ENCODE measurements at regions not wholly inside any gene's neighbourhood (a gene's known extent, or its start where the extent isn't known, plus 50 kb on each side); places are given as distances from the start of the nearest gene placed in this dataset.

DNA sequence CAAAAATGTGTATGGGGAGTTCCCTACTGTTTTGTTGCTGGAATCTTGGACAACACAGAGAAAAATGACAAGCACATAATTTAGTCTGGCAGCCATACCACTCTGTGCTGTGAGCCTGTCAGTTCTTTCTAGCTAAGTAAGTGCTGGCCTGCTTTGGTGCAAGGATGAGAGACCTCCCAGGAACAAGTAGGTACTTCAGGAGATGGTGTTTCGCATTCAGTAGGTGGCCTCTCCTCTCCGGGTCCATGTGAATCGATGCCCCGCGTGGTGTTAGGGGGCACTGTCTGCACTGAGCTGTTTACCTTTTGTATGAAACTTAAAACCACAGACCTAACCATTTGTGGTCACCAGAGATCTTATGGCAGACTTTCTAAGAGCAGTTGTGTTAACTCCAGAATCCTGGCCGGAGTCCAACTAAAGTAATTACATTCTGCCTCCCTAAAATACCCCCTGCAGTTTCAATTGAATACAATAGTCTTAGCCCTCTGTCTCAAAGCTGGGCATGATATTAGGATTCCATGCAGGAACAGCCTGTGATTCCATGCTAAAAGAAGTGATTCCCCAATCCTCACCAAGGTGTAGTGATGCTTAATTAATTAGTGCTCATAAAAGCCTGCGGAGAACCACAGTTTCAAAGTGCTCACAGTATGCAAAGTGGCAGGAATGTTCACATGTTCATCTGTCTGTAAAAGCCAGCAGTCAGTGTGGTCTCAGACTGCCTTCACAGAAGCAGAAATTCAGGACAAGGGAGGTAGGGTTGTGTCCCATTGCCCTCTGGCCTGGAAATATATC, 64.2 kb downstream of the LLPH start:
- no CpG with 5 or more reads among the region's 7 CpGs for WGBS (ENCODE audit: insufficient coverage, insufficient read length)
- H3K27ac ChIP-seq (ENCODE audit: low read length): no peak overlapping the region
- H3K4me1 ChIP-seq (ENCODE audit: control insufficient read depth, insufficient read depth, low read length): no peaks in the 10 kb centered on the region; the same call in 1 of the 2 replicates
- no peak overlapping the region for H3K4me3 ChIP-seq (ENCODE audit: low read length)
- no peaks in the 10 kb centered on the region for H3K36me3 ChIP-seq (ENCODE audit: control insufficient read depth, insufficient read depth, low read length)
- DNase-seq (ENCODE audit: low read depth, low spot score): no peak
- H3K9me3 ChIP-seq (ENCODE audit: control insufficient read depth, insufficient read depth, low read length): no peaks in the 10 kb centered on the region
- no peaks in the 10 kb centered on the region for H3K27me3 ChIP-seq (ENCODE audit: control insufficient read depth, insufficient read depth, low read length)

DNA sequence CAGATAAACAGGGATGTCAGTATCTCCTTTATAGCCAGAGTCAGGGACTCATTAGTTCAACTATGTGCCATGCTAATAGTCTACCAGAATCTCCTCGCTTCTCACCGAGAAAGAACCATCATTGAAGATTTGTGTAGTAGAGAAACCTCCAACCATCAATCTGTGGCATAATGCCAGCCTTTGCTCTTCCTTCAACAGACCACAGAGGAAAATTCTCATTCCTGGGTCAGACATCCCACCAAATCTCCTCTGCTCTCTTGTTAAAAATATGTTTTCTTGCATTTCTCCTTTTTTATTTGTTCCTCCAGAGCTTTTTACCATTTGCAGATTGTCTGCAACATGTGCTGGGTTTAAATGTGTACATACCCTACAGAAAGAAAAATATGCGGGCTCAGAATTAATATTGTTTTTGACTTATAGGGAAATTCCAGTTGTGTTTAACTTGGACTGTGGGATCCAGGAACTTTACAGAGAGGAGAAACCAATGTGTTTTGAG, 64.9 kb downstream of the LLPH start:
- no peaks in the 10 kb centered on the region for H3K27me3 ChIP-seq (ENCODE audit: control insufficient read depth, insufficient read depth, low read length)
- no peak for DNase-seq (ENCODE audit: low read depth, low spot score)
- no peaks in the 10 kb centered on the region for H3K9me3 ChIP-seq (ENCODE audit: control insufficient read depth, insufficient read depth, low read length)
- no peak overlapping the region for H3K4me3 ChIP-seq (ENCODE audit: low read length)
- no peaks in the 10 kb centered on the region for H3K36me3 ChIP-seq (ENCODE audit: control insufficient read depth, insufficient read depth, low read length)
- H3K4me1 ChIP-seq (ENCODE audit: control insufficient read depth, insufficient read depth, low read length): no peaks in the 10 kb centered on the region; the same call in 1 of the 2 replicates
- WGBS (ENCODE audit: insufficient coverage, insufficient read length): no CpG with 5 or more reads among the region's 3 CpGs
- H3K27ac ChIP-seq (ENCODE audit: low read length): no peak overlapping the region

DNA sequence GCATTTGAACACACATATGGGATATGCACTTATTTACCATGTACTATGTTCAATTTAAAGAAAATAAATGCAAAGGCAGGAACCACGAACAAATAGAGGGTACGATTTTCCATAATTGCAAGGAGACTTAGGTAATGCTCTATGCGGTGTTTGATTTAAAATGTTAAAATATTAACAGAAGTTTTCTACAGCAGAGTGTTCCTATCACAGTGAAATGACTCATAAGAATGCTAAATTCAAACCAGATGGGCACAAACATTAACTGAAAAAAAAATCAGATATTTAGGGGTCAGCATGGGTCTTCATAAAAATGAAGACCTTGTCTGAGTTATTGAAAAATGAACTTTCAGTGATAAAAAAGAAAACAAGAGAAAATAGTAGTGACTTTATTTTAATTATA, 65.4 kb downstream of the LLPH start:
- no peaks in the 10 kb centered on the region for H3K36me3 ChIP-seq (ENCODE audit: control insufficient read depth, insufficient read depth, low read length)
- no peaks in the 10 kb centered on the region; the same call in 1 of the 2 replicates for H3K4me1 ChIP-seq (ENCODE audit: control insufficient read depth, insufficient read depth, low read length)
- no peaks in the 10 kb centered on the region for H3K9me3 ChIP-seq (ENCODE audit: control insufficient read depth, insufficient read depth, low read length)
- no peak overlapping the region for H3K4me3 ChIP-seq (ENCODE audit: low read length)
- no peak overlapping the region for H3K27ac ChIP-seq (ENCODE audit: low read length)
- H3K27me3 ChIP-seq (ENCODE audit: control insufficient read depth, insufficient read depth, low read length): no peaks in the 10 kb centered on the region
- no CpG with 5 or more reads among the region's 3 CpGs for WGBS (ENCODE audit: insufficient coverage, insufficient read length)
- DNase-seq (ENCODE audit: low read depth, low spot score): no peak

DNA sequence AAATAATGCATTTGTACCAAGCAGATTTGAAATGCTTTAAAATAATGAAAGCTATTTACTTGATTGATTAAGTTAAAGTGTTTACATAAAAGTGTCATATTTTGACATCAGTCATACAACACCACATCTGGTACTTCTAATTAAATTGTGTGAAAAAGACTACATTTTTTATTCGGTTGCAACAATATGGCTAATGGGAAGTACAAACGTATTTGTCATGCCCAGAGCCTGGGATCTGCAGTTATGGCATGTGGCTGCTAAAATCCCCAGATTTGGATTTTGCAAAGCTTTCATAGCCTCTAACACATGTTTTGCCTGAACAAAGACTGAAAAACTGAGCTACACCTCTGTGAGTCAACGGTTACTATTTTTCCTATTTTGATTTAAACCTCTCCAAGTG, 66.6 kb downstream of the LLPH start:
- Histone ChIP-seq H3K27ac (ENCODE audit: low read length) (no peak overlapping the region), H3K27me3 (ENCODE audit: control insufficient read depth, insufficient read depth, low read length) (no peaks in the 10 kb centered on the region), H3K9me3 (ENCODE audit: control insufficient read depth, insufficient read depth, low read length) (no peaks in the 10 kb centered on the region), H3K4me3 (ENCODE audit: low read length) (no peak overlapping the region), H3K36me3 (ENCODE audit: control insufficient read depth, insufficient read depth, low read length) (no peaks in the 10 kb centered on the region), H3K4me1 (ENCODE audit: control insufficient read depth, insufficient read depth, low read length) (no peaks in the 10 kb centered on the region; the same call in 1 of the 2 replicates)
- DNase-seq (ENCODE audit: low read depth, low spot score): no peak
- no CpG with 5 or more reads among the region's 3 CpGs for WGBS (ENCODE audit: insufficient coverage, insufficient read length)

DNA sequence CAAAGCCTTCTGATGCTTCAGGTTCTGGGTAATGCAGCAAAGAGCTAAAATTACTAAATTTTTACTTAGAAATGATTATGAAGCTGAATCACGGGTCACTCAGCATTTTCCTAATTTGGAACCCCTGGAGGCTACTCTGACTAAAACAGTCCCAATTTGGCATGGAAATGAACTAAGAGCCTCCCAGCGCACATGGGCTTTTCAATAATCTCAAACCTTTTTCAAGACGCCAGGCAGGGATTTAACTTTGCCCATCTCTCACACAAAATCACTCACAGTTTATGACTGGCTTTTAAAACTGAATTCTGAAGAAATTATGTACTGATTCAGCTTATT, 68.3 kb downstream of the LLPH start:
- no peak overlapping the region for H3K27ac ChIP-seq (ENCODE audit: low read length)
- no peaks in the 10 kb centered on the region for H3K9me3 ChIP-seq (ENCODE audit: control insufficient read depth, insufficient read depth, low read length)
- no peak for DNase-seq (ENCODE audit: low read depth, low spot score)
- no peaks in the 10 kb centered on the region; the same call in 1 of the 2 replicates for H3K4me1 ChIP-seq (ENCODE audit: control insufficient read depth, insufficient read depth, low read length)
- H3K4me3 ChIP-seq (ENCODE audit: low read length): no peak overlapping the region
- no peaks in the 10 kb centered on the region for H3K27me3 ChIP-seq (ENCODE audit: control insufficient read depth, insufficient read depth, low read length)
- no peaks in the 10 kb centered on the region for H3K36me3 ChIP-seq (ENCODE audit: control insufficient read depth, insufficient read depth, low read length)
- WGBS (ENCODE audit: insufficient coverage, insufficient read length): no CpG with 5 or more reads among the region's 3 CpGs

DNA sequence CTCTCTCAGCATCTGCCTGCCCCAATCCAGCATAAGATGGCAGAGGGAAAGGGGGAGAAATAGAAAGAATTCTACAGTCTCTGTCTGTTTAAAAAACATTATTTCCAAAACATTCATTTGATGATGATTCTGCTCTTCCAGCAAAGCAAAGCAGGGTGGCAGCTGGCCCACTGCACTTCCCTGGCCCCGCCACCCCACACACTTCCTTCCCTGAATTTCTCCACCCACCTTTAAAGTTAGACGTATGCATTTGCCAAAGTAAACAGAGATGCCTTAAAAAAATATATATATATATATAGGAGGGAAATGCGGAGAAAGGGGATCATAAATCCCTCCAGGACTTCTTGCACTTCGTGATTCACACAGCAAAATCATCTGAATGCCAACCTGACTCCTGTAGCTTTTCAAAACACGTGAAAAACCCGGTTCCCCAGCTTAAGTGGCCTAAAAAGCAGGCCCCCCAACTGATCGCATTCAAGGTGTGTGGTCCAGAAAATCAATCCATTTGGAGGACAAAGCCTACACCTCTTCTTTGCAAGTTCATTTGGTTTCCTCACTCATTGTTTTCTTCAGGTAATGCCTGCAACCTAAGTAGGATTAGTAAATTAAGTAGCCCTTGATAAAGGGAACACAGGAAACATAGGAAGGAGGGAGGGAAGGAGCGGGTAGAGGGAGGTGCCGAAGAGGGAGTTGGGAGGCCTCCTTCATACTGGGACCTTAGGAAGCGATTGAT, 68.8 kb downstream of the LLPH start:
- DNase-seq (ENCODE audit: low read depth, low spot score): peak; percentile 31
- no peaks in the 10 kb centered on the region for H3K9me3 ChIP-seq (ENCODE audit: control insufficient read depth, insufficient read depth, low read length)
- WGBS (ENCODE audit: insufficient coverage, insufficient read length): no CpG with 5 or more reads among the region's 10 CpGs
- no peaks in the 10 kb centered on the region for H3K36me3 ChIP-seq (ENCODE audit: control insufficient read depth, insufficient read depth, low read length)
- H3K4me3 ChIP-seq (ENCODE audit: low read length): no peak overlapping the region
- H3K27ac ChIP-seq (ENCODE audit: low read length): no peak overlapping the region
- no peaks in the 10 kb centered on the region; the same call in 1 of the 2 replicates for H3K4me1 ChIP-seq (ENCODE audit: control insufficient read depth, insufficient read depth, low read length)
- H3K27me3 ChIP-seq (ENCODE audit: control insufficient read depth, insufficient read depth, low read length): no peaks in the 10 kb centered on the region

DNA sequence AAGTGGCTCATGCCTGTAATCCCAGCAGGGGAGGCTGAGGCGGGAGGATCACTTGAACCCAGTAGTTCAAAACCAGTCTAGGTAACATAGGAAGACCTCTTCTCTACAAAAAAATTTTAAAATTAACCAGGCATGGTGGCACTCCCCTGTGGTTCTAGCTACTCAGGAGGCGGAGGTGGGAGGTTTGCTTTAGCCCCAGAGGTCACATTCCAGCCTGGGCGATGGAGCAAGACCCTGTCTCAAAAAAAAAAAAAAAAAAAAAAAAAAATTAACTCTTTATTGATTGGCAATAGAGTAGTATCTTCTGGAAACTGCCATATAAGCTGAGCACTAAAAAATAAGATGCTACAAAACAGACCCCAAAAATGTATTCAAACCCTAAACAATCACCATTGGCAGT, 69.5 kb downstream of the LLPH start:
- DNase-seq (ENCODE audit: low read depth, low spot score): no peak
- Histone ChIP-seq H3K36me3 (ENCODE audit: control insufficient read depth, insufficient read depth, low read length) (no peaks in the 10 kb centered on the region), H3K27me3 (ENCODE audit: control insufficient read depth, insufficient read depth, low read length) (no peaks in the 10 kb centered on the region), H3K4me3 (ENCODE audit: low read length) (no peak overlapping the region), H3K4me1 (ENCODE audit: control insufficient read depth, insufficient read depth, low read length) (no peaks in the 10 kb centered on the region; the same call in 1 of the 2 replicates), H3K9me3 (ENCODE audit: control insufficient read depth, insufficient read depth, low read length) (no peaks in the 10 kb centered on the region), H3K27ac (ENCODE audit: low read length) (no peak overlapping the region)
- whole genome bisulfite sequencing (ENCODE audit: insufficient coverage, insufficient read length): no CpG with 5 or more reads among the region's 3 CpGs

DNA sequence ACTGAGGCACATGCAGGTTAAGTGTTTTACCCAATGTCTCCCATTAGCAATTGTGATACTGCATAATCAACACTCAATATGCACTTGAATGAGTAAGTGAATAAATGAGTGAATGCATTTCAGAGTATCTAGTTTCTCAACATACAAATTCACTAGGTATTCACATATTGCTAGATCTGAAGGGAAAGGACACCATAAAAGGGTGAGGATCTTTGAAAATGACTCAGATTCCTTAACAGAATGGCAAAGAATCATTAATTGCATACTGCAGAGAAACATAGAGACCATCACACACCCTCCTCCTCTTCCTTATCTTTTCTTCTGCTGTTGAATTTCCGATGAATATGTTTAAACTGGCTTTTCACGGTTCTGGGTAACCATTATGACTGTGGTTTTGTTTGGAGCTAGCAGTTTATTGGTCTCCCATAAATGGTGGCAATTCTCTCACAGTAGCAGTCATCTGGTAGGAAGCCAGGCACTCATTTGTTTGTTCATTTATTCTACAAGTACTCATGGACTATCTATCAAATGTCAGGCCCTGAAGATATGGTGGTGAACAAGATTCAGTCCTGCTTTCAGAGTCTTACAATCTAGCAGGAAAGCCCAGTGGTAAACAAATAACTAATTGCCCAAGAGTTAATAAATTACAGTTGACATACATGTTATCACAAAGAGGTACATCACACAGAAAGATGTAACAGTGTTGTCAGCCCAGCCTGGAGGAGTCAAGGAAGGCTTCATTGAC, 70.2 kb downstream of the LLPH start:
- Histone ChIP-seq H3K36me3 (ENCODE audit: control insufficient read depth, insufficient read depth, low read length) (no peaks in the 10 kb centered on the region), H3K4me3 (ENCODE audit: low read length) (no peak overlapping the region), H3K9me3 (ENCODE audit: control insufficient read depth, insufficient read depth, low read length) (no peaks in the 10 kb centered on the region), H3K27ac (ENCODE audit: low read length) (no peak overlapping the region), H3K4me1 (ENCODE audit: control insufficient read depth, insufficient read depth, low read length) (no peaks in the 10 kb centered on the region; the same call in 1 of the 2 replicates), H3K27me3 (ENCODE audit: control insufficient read depth, insufficient read depth, low read length) (no peaks in the 10 kb centered on the region)
- no CpG with 5 or more reads among the region's 2 CpGs for whole genome bisulfite sequencing (ENCODE audit: insufficient coverage, insufficient read length)
- no peak for DNase-seq (ENCODE audit: low read depth, low spot score)

DNA sequence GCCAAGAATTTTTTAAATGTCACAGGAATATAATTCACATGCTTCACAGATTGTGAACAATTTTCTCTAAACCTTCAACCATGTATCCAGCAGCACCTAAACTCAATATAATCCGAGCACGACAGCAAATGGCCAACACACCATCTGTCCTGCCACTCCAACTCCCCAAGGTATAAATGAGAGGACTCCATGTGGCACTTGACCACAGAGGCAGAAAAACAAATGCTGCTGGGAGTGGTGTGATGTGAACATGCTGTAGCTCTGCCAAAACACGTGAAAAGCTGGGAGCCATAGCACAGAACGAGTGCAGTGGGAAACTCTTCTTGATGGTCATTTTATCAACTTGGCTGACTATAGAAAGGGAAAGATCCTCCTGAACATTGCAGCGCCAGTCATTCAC, 70.9 kb downstream of the LLPH start:
- Histone ChIP-seq H3K9me3 (ENCODE audit: control insufficient read depth, insufficient read depth, low read length) (no peaks in the 10 kb centered on the region), H3K27ac (ENCODE audit: low read length) (no peak overlapping the region), H3K4me3 (ENCODE audit: low read length) (no peak overlapping the region), H3K36me3 (ENCODE audit: control insufficient read depth, insufficient read depth, low read length) (no peaks in the 10 kb centered on the region), H3K27me3 (ENCODE audit: control insufficient read depth, insufficient read depth, low read length) (no peaks in the 10 kb centered on the region), H3K4me1 (ENCODE audit: control insufficient read depth, insufficient read depth, low read length) (no peaks in the 10 kb centered on the region; the same call in 1 of the 2 replicates)
- no CpG with 5 or more reads among the region's 5 CpGs for WGBS (ENCODE audit: insufficient coverage, insufficient read length)
- DNase-seq (ENCODE audit: low read depth, low spot score): no peak

DNA sequence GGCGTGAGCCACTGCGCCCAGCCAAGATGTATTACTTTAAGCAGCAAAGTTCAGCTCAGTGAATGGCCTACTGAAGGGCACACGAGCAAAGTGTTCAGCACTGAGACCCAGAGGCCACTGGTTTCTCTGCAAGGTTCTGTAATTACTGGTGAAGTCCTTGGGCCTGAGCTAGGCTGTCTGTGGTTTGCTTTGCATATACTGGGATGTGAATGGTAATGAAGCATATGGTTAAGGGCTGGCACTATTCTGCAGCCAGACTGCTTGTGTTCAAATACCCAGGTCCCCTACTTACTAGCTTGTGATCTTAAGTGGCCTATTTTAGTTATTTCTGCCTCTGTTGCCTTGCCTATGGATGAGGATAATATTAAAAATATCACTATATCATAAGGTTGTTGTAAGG, 72.0 kb downstream of the LLPH start:
- no peaks in the 10 kb centered on the region; the same call in 1 of the 2 replicates for H3K4me1 ChIP-seq (ENCODE audit: control insufficient read depth, insufficient read depth, low read length)
- no peak for DNase-seq (ENCODE audit: low read depth, low spot score)
- no peak overlapping the region for H3K27ac ChIP-seq (ENCODE audit: low read length)
- WGBS (ENCODE audit: insufficient coverage, insufficient read length): no CpG with 5 or more reads among the region's 3 CpGs
- H3K36me3 ChIP-seq (ENCODE audit: control insufficient read depth, insufficient read depth, low read length): no peaks in the 10 kb centered on the region
- H3K4me3 ChIP-seq (ENCODE audit: low read length): no peak overlapping the region
- no peaks in the 10 kb centered on the region for H3K27me3 ChIP-seq (ENCODE audit: control insufficient read depth, insufficient read depth, low read length)
- no peaks in the 10 kb centered on the region for H3K9me3 ChIP-seq (ENCODE audit: control insufficient read depth, insufficient read depth, low read length)
